ENCODE measurements at regions not wholly inside any gene's neighbourhood (a gene's known extent, or its start where the extent isn't known, plus 50 kb on each side); places are given as distances from the start of the nearest gene placed in this dataset.

DNA sequence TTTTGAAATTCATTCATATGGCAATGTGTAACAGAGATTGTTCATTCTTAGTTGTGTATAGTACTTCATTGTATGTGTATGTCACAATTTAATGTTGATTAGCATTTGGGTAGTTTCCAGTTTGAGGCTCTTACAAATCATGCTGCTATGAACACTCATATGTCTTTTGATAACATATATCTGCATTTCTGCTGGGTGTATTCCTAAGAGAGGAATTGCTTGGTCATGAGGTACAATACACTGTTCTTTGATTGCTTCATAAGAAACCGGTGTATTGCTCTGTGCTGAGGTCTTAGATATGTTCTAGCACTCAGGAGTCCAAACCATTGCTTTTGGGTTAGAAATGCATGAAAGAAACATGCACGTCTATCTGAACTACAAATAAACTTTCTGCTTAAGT lies 492.9 kb upstream of the JAG1 start:
- ChIA-PET CTCF (ENCODE audit: low intra/inter-chr PET ratio, low total read pairs) (no interaction called here), POLR2A (no interaction called here)
- H2AFZ ChIP-seq (ENCODE audit: low read length): no peak overlapping the region
- no peaks in the 10 kb centered on the region for H4K20me1 ChIP-seq (ENCODE audit: insufficient read depth, low read length)
- no peak overlapping the region for H3K9ac ChIP-seq (ENCODE audit: insufficient read depth, low read depth, low read length)
- WGBS (ENCODE audit: low lambda C conversion rate): 1% methylated on average over 2 of the region's 2 CpGs
- H3K27me3 ChIP-seq (ENCODE audit: control insufficient read depth in 1 of 2, insufficient read depth in 2 of 2, low read length in 2 of 2): no peaks in the 10 kb centered on the region
- no peak for TF ChIP-seq ZMYM3 (CRISPR knock-in tag; IDR thresholded peaks at IDR 0.05)
- no peak for TF ChIP-seq ZNF879 (CRISPR knock-in tag; IDR thresholded peaks at IDR 0.05)
- no peak for TF ChIP-seq YEATS4 (CRISPR knock-in tag; IDR thresholded peaks at IDR 0.05; ENCODE audit: borderline replicate concordance)
- TF ChIP-seq, protein P1, sequence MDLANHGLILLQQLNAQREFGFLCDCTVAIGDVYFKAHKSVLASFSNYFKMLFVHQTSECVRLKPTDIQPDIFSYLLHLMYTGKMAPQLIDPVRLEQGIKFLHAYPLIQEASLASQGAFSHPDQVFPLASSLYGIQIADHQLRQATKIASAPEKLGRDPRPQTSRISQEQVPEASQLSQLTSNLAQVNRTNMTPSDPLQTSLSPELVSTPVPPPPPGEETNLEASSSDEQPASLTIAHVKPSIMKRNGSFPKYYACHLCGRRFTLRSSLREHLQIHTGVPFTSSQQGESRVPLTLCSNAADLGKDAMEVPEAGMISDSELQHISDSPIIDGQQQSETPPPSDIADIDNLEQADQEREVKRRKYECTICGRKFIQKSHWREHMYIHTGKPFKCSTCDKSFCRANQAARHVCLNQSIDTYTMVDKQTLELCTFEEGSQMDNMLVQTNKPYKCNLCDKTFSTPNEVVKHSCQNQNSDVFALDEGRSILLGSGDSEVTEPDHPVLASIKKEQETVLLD (CRISPR knock-in tag; IDR thresholded peaks at IDR 0.05; ENCODE audit: low read depth): no peak
- no peak for TF ChIP-seq IKZF4 (CRISPR knock-in tag; IDR thresholded peaks at IDR 0.05; ENCODE audit: borderline replicate concordance, low read depth, not compliant biosample characterization)
- no peak for TF ChIP-seq ZNF891 (CRISPR knock-in tag; IDR thresholded peaks at IDR 0.05)
- TF ChIP-seq RNF2 (conservative IDR thresholded peaks at IDR 0.05; ENCODE audit: low read depth): no peak
- TF ChIP-seq, protein P2, sequence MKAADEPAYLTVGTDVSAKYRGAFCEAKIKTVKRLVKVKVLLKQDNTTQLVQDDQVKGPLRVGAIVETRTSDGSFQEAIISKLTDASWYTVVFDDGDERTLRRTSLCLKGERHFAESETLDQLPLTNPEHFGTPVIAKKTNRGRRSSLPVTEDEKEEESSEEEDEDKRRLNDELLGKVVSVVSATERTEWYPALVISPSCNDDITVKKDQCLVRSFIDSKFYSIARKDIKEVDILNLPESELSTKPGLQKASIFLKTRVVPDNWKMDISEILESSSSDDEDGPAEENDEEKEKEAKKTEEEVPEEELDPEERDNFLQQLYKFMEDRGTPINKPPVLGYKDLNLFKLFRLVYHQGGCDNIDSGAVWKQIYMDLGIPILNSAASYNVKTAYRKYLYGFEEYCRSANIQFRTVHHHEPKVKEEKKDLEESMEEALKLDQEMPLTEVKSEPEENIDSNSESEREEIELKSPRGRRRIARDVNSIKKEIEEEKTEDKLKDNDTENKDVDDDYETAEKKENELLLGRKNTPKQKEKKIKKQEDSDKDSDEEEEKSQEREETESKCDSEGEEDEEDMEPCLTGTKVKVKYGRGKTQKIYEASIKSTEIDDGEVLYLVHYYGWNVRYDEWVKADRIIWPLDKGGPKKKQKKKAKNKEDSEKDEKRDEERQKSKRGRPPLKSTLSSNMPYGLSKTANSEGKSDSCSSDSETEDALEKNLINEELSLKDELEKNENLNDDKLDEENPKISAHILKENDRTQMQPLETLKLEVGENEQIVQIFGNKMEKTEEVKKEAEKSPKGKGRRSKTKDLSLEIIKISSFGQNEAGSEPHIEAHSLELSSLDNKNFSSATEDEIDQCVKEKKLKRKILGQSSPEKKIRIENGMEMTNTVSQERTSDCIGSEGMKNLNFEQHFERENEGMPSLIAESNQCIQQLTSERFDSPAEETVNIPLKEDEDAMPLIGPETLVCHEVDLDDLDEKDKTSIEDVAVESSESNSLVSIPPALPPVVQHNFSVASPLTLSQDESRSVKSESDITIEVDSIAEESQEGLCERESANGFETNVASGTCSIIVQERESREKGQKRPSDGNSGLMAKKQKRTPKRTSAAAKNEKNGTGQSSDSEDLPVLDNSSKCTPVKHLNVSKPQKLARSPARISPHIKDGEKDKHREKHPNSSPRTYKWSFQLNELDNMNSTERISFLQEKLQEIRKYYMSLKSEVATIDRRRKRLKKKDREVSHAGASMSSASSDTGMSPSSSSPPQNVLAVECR (CRISPR knock-in tag; IDR thresholded peaks at IDR 0.05; ENCODE audit: borderline replicate concordance): no peak
- TF ChIP-seq ZNF670 (CRISPR knock-in tag; IDR thresholded peaks at IDR 0.05; ENCODE audit: borderline replicate concordance): no peak
- TF ChIP-seq SSRP1 (CRISPR knock-in tag; IDR thresholded peaks at IDR 0.05): no peak
- TF ChIP-seq, protein P3, sequence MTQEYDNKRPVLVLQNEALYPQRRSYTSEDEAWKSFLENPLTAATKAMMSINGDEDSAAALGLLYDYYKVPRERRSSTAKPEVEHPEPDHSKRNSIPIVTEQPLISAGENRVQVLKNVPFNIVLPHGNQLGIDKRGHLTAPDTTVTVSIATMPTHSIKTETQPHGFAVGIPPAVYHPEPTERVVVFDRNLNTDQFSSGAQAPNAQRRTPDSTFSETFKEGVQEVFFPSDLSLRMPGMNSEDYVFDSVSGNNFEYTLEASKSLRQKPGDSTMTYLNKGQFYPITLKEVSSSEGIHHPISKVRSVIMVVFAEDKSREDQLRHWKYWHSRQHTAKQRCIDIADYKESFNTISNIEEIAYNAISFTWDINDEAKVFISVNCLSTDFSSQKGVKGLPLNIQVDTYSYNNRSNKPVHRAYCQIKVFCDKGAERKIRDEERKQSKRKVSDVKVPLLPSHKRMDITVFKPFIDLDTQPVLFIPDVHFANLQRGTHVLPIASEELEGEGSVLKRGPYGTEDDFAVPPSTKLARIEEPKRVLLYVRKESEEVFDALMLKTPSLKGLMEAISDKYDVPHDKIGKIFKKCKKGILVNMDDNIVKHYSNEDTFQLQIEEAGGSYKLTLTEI (CRISPR knock-in tag; conservative IDR thresholded peaks at IDR 0.05): no peak
- TF ChIP-seq RARG (CRISPR knock-in tag; IDR thresholded peaks at IDR 0.05; ENCODE audit: low read depth): no peak
- no peaks in the 10 kb centered on the region for H3K4me1 ChIP-seq (ENCODE audit: insufficient read depth, low read length)
- no peak overlapping the region for H3K4me2 ChIP-seq (ENCODE audit: low read depth, low read length)
- no peak for DNase-seq (ENCODE audit: low spot score)
- ATAC-seq: no peak
- intact Hi-C loops (cut with micrococcal nuclease; ENCODE audit: unreplicated experiment): no loop called here
- H3K4me3 ChIP-seq (replicated peaks in 1 of 3; ENCODE audit: insufficient read depth in 1 of 3, low read depth in 2 of 3, low read length in 3 of 3): no peak overlapping the region
- no peaks in the 10 kb centered on the region for H3K9me3 ChIP-seq (ENCODE audit: low read length)
- BruUV-seq (replicated peaks): no TSS peak
- in situ Hi-C loops (cut with HindIII; ENCODE audit: extremely low pct_ligation_motif_present, low pct_unique_long_range_greater_than_20kb): no loop called here
- H3K27ac ChIP-seq (ENCODE audit: extremely low read length, insufficient read depth, low read length): no peak overlapping the region
- no peak for FAIRE-seq
- no peaks in the 10 kb centered on the region for H3K36me3 ChIP-seq (replicated peaks in 1 of 2; ENCODE audit: control insufficient read depth in 1 of 2, insufficient read depth in 2 of 2, low read length in 2 of 2)
- H3K79me2 ChIP-seq (ENCODE audit: insufficient read depth, low read length): no peaks in the 10 kb centered on the region
